GM12878 (cell line): ENCODE measurements at regions not wholly inside any gene's neighbourhood (a gene's known extent, or its start where the extent isn't known, plus 50 kb on each side); places are given as distances from the start of the nearest gene placed in this dataset.

Experiments used
- ATAC-seq: fragments of 200-7000 bp; cut with Tn5 transposase; 3 replicates; pipeline ENCODE4 v1.9.1; 2020; ENCODE audit warnings: mild to moderate bottlenecking, moderate library complexity
- BruUV-seq: library from RNA; stranded (reverse); fragments of 400-500 nt; replicated peaks from 2 replicates; lab custom pipeline; 2021; lab: Mats Ljungman, UMichigan
- CTCF ChIA-PET: fragments of 300-600 bp; sonication (Branson Sonifier 250); formaldehyde crosslinking; extraction: SDS; loops from one replicate; lab custom pipeline; 2021; ENCODE audit warnings: inconsistent platforms; lab: Yijun Ruan, JAX
- POLR2A ChIA-PET: fragments of 350-600 bp; formaldehyde crosslinking; extraction: SDS; loops from one replicate; lab custom pipeline; 2021; ENCODE audit warnings: inconsistent platforms; lab: Charles Lee
- RAD21 ChIA-PET: fragments of 300-600 bp; sonication (Branson Sonifier 250); formaldehyde crosslinking; loops from one replicate; lab custom pipeline; 2023; ENCODE audit warnings: antibody characterized with exemption; ENCODE audit not compliant: unreplicated experiment; lab: Charles Lee
- SMC1A ChIA-PET: fragments of 300-600 bp; sonication (Branson Sonifier 250); formaldehyde crosslinking; loops from one replicate; lab custom pipeline; 2023; ENCODE audit not compliant: unreplicated experiment, uncharacterized antibody; lab: Charles Lee
- DNase-seq: peaks from one replicate; pipeline ENCODE4 v3.0.0-alpha.2; 2011; ENCODE audit warnings: low read depth, low spot score
- FAIRE-seq: peaks from 3 replicates; lab custom pipeline; 2011; peaks lifted over from hg19 to GRCh38; lab: Jason Lieb, UNC
- H2AFZ ChIP-seq: 2 replicates; pipeline ENCODE4 v1.6.0; 2011; ENCODE audit warnings: low read depth, low read length, control low read depth; ENCODE audit not compliant: control insufficient read depth
- H3K27ac ChIP-seq: 2 replicates; pipeline ENCODE4 v1.5.1; 2011; ENCODE audit warnings: control low read depth; ENCODE audit not compliant: control insufficient read depth, insufficient read depth
- H3K27me3 ChIP-seq, 2 experiments: replicated peaks in 1 of 2; 2 replicates each; pipeline versions ENCODE4 v1.6.0 to v1.6.1; 2011; ENCODE audit warnings: low read length in 1 of 2; ENCODE audit not compliant: control insufficient read depth in 2 of 2, insufficient read depth in 2 of 2
- H3K36me3 ChIP-seq, 2 experiments: 2 replicates each; pipeline ENCODE4 v1.5.1; 2011; ENCODE audit warnings: low read length in 1 of 2; ENCODE audit not compliant: control insufficient read depth in 2 of 2, insufficient read depth in 2 of 2
- H3K4me1 ChIP-seq: 2 replicates; pipeline ENCODE4 v1.6.1; 2011; ENCODE audit warnings: mild to moderate bottlenecking, low read length, moderate library complexity, mixed read lengths; ENCODE audit not compliant: control insufficient read depth, insufficient read depth
- H3K4me2 ChIP-seq: 2 replicates; pipeline ENCODE4 v1.6.0; 2011; ENCODE audit warnings: control low read depth; ENCODE audit not compliant: control insufficient read depth, insufficient read depth
- H3K4me3 ChIP-seq: fragments of 200-600 bp; sonication (generic); 2 replicates; pipeline ENCODE4 v1.5.1; 2016
- H3K79me2 ChIP-seq: 2 replicates; pipeline ENCODE4 v1.6.0; 2011; ENCODE audit warnings: low read length; ENCODE audit not compliant: control insufficient read depth, insufficient read depth
- H3K9ac ChIP-seq: 2 replicates; pipeline ENCODE4 v1.8.0; 2011; ENCODE audit warnings: low read length, control low read depth, mixed read lengths; ENCODE audit not compliant: control insufficient read depth, insufficient read depth
- H3K9me3 ChIP-seq: replicated peaks from 3 replicates; pipeline ENCODE4 v1.5.1; 2011; ENCODE audit warnings: mild to moderate bottlenecking, low read length; ENCODE audit not compliant: control insufficient read depth, insufficient read depth
- H4K20me1 ChIP-seq: 2 replicates; pipeline ENCODE4 v1.6.0; 2011; ENCODE audit not compliant: control insufficient read depth, insufficient read depth
- ATF3 ChIP-seq: IDR thresholded peaks from 2 replicates; pipeline ENCODE4 v1.6.1; 2011; ENCODE audit warnings: low read depth, mild to moderate bottlenecking, low read length, moderate library complexity, borderline replicate concordance; ENCODE audit errors: extremely low read depth
- MEF2B ChIP-seq: fragments of 450-650 bp; IDR thresholded peaks from 2 replicates; pipeline ENCODE4 v1.6.1; 2018; ENCODE audit warnings: mild to moderate bottlenecking, moderate library complexity; ENCODE audit not compliant: partially characterized antibody, poor library complexity, severe bottlenecking
- MTA2 ChIP-seq: fragments of 450-650 bp; IDR thresholded peaks from 2 replicates; pipeline ENCODE4 v1.6.1; 2016; ENCODE audit warnings: low read depth, mild to moderate bottlenecking, moderate library complexity
- RB1 ChIP-seq: fragments of 450-650 bp; formaldehyde crosslinking; IDR thresholded peaks from 2 replicates; pipeline ENCODE4 v1.6.1; 2017; ENCODE audit warnings: mild to moderate bottlenecking, borderline replicate concordance
- RUNX3 ChIP-seq: IDR thresholded peaks from 2 replicates; pipeline ENCODE4 v1.6.1; 2012; ENCODE audit warnings: low read length, inconsistent platforms
- TCF3 ChIP-seq: IDR thresholded peaks from 2 replicates; pipeline ENCODE4 v1.6.1; 2012; ENCODE audit warnings: low read depth, mild to moderate bottlenecking, low read length, borderline replicate concordance; ENCODE audit not compliant: insufficient read depth
- WGBS: methylation state at CpG from one replicate; pipeline ENCODE4 v1.1.6; 2016; ENCODE audit warnings: low lambda C conversion rate; ENCODE audit not compliant: insufficient replicate concordance, insufficient coverage; ENCODE audit errors: missing lambda C conversion rate; 5-methylcytosine and 5-hydroxymethylcytosine counted together
- in situ Hi-C: fragments of 300-500 bp; cut with MboI; formaldehyde crosslinking; loops from 9 replicates; pipeline ENCODE4 v1.14.3; 2018; ENCODE audit warnings: mixed read lengths
- intact Hi-C: fragments of 100-400 bp; cut with micrococcal nuclease; formaldehyde crosslinking; loops from one replicate; pipeline ENCODE4 v1.14.2; 2022; ENCODE audit not compliant: unreplicated experiment

- in situ Hi-C loops, result no loop called here
- ChIA-PET CTCF (interaction anchor here (0.9 kb wide), 1 partner anchor 13 kb away, joined by 3 read pairs; no protein-coding TSS in a partner anchor), SMC1A (no interaction called here), POLR2A (no interaction called here), RAD21 (no interaction called here)
- no peaks in the 10 kb centered on the region for H3K4me1 ChIP-seq
- H3K27me3 ChIP-seq, result no peaks in the 10 kb centered on the region; a peak in 1 of 4 replicates
- TF ChIP-seq MEF2B, result no peak
- no peak for TF ChIP-seq TCF3
- no peak for TF ChIP-seq MTA2
- no peak for TF ChIP-seq ATF3
- no peak for TF ChIP-seq RUNX3
- no peak for TF ChIP-seq RB1
- no peaks in the 10 kb centered on the region for H3K36me3 ChIP-seq
- H3K27ac ChIP-seq, result no peak overlapping the region
- no peaks in the 10 kb centered on the region for H4K20me1 ChIP-seq
- WGBS, result 48% methylated on average over 13 of the region's 13 CpGs
- DNase-seq, result no peak
- H3K9ac ChIP-seq, result no peak overlapping the region
- FAIRE-seq, result no peak
- intact Hi-C loops, result no loop called here
- H2AFZ ChIP-seq, result no peak overlapping the region
- H3K4me3 ChIP-seq, result no peak overlapping the region
- no peaks in the 10 kb centered on the region for H3K79me2 ChIP-seq
- BruUV-seq, result no TSS peak
- no peak for ATAC-seq
- H3K4me2 ChIP-seq, result no peak overlapping the region
- H3K9me3 ChIP-seq, result no peaks in the 10 kb centered on the region
Measured at GRCh38 chr14:103232031-103232808, 101.8 kb upstream of the EIF5 start.
